Body of pancreas (tissue), 4 donors: ENCODE measurements at regions not wholly inside any gene's neighbourhood (a gene's known extent, or its start where the extent isn't known, plus 50 kb on each side); places are given as distances from the start of the nearest gene placed in this dataset.

ENCODE experiments used
- CTCF ChIP-seq, 7 experiments: fragments of 450-650 bp in 4 of 7; fragments of 200-600 bp in 3 of 7; sonication (generic) in 3 of 7; IDR thresholded peaks; one replicate each; pipeline ENCODE4 v1.5.1; 2016 to 2019; ENCODE audit warnings: antibody characterized with exemption in 7 of 7
- POLR2A ChIP-seq, 3 donors: fragments of 450-650 bp; IDR thresholded peaks; one replicate each; pipeline ENCODE4 v1.6.1; 2016; ENCODE audit warnings: antibody characterized with exemption in 3 of 3, mild to moderate bottlenecking in 2 of 3

- no peak for TF ChIP-seq CTCF (IDR thresholded peaks at IDR 0.05)
- no peak for TF ChIP-seq POLR2A (IDR thresholded peaks at IDR 0.05)
Measured at GRCh38 chr14:44774396-44774795, 187.4 kb downstream of the KLHL28 start.
